Skeletal muscle tissue (tissue), 3 donors: ENCODE measurements at regions not wholly inside any gene's neighbourhood (a gene's known extent, or its start where the extent isn't known, plus 50 kb on each side); places are given as distances from the start of the nearest gene placed in this dataset.

Source experiments
- H3K27ac ChIP-seq: one replicate; pipeline ENCODE4 v1.7.0; 2013; ENCODE audit warnings: mild to moderate bottlenecking, low read depth, low read length, inconsistent platforms
- H3K27me3 ChIP-seq, 3 donors: one replicate each; pipeline ENCODE4 v1.7.0; 2013; ENCODE audit warnings: low read length in 3 of 3; ENCODE audit not compliant: control insufficient read depth in 3 of 3, insufficient read depth in 3 of 3
- H3K36me3 ChIP-seq, 3 donors: one replicate each; pipeline ENCODE4 v1.7.0; 2013; ENCODE audit warnings: low read length in 3 of 3; ENCODE audit not compliant: control insufficient read depth in 3 of 3, insufficient read depth in 3 of 3
- H3K4me1 ChIP-seq, 3 donors: one replicate each; pipeline ENCODE4 v1.7.0; 2013; ENCODE audit warnings: low read length in 3 of 3, mild to moderate bottlenecking in 3 of 3; ENCODE audit not compliant: control insufficient read depth in 3 of 3, insufficient read depth in 3 of 3
- H3K4me3 ChIP-seq, 3 donors: one replicate each; pipeline ENCODE4 v1.7.0; 2013; ENCODE audit warnings: low read length in 3 of 3
- H3K9ac ChIP-seq, 3 donors: one replicate each; pipeline ENCODE4 v1.7.0; 2013; ENCODE audit warnings: low read length in 3 of 3, mild to moderate bottlenecking in 3 of 3, moderate library complexity in 2 of 3, low read depth in 1 of 3
- H3K9me3 ChIP-seq, 3 donors: one replicate each; pipeline ENCODE4 v1.7.0; 2013; ENCODE audit warnings: low read length in 3 of 3; ENCODE audit not compliant: control insufficient read depth in 3 of 3
- donor health status: Osteomylitis.

GRCh38 chr9:120299785-120300184, 280.2 kb downstream of the CDK5RAP2 start:
- Histone ChIP-seq H3K9ac (no peak overlapping the region), H3K27me3 (no peaks in the 10 kb centered on the region), H3K4me1 (peaks cover 3 to 15% (median 9%) of the 10 kb centered on the region in 3 donors), H3K9me3 (no peaks in the 10 kb centered on the region), H3K4me3 (no peak overlapping the region), H3K36me3 (no peaks in the 10 kb centered on the region), H3K27ac (no peak overlapping the region)

GRCh38 chr9:120294003-120294402, 286.0 kb downstream of the CDK5RAP2 start:
- Histone ChIP-seq H3K27me3 (no peaks in the 10 kb centered on the region), H3K36me3 (no peaks in the 10 kb centered on the region), H3K9me3 (no peaks in the 10 kb centered on the region), H3K9ac (no peak overlapping the region), H3K27ac (no peak overlapping the region), H3K4me1 (peaks cover 3 to 15% (median 9%) of the 10 kb centered on the region in 3 donors), H3K4me3 (no peak overlapping the region)

GRCh38 chr9:120292606-120293005, 287.4 kb downstream of the CDK5RAP2 start:
- H3K36me3 ChIP-seq, result no peaks in the 10 kb centered on the region
- H3K4me1 ChIP-seq, result peaks cover 3 to 12% (median 5%) of the 10 kb centered on the region in 3 donors
- H3K9me3 ChIP-seq, result no peaks in the 10 kb centered on the region
- no peaks in the 10 kb centered on the region for H3K27me3 ChIP-seq
- H3K4me3 ChIP-seq, result no peak overlapping the region
- no peak overlapping the region for H3K9ac ChIP-seq
- H3K27ac ChIP-seq, result no peak overlapping the region

- H3K9ac ChIP-seq, result no peak overlapping the region
- no peak overlapping the region for H3K4me3 ChIP-seq
- H3K36me3 ChIP-seq, result no peaks in the 10 kb centered on the region
- no peaks in the 10 kb centered on the region for H3K9me3 ChIP-seq
- H3K27me3 ChIP-seq, result no peaks in the 10 kb centered on the region
- no peak overlapping the region for H3K27ac ChIP-seq
- H3K4me1 ChIP-seq, result no peaks in the 10 kb centered on the region
Observed at GRCh38 chr9:120291050-120291449, 288.9 kb downstream of the CDK5RAP2 start.

- Histone ChIP-seq H3K4me1 (no peaks in the 10 kb centered on the region), H3K27me3 (no peaks in the 10 kb centered on the region), H3K4me3 (no peak overlapping the region), H3K27ac (no peak overlapping the region), H3K9me3 (no peaks in the 10 kb centered on the region), H3K9ac (no peak overlapping the region), H3K36me3 (no peaks in the 10 kb centered on the region)
Observed at GRCh38 chr9:120289990-120290975, 289.7 kb downstream of the CDK5RAP2 start.

- Histone ChIP-seq H3K4me1 (no peaks in the 10 kb centered on the region), H3K27me3 (no peaks in the 10 kb centered on the region), H3K4me3 (no peak overlapping the region), H3K9ac (no peak overlapping the region), H3K9me3 (no peaks in the 10 kb centered on the region), H3K36me3 (no peaks in the 10 kb centered on the region), H3K27ac (no peak overlapping the region)
Observed at GRCh38 chr9:120289098-120289497, 290.9 kb downstream of the CDK5RAP2 start.

- Histone ChIP-seq H3K4me1 (no peaks in the 10 kb centered on the region), H3K9me3 (no peaks in the 10 kb centered on the region), H3K4me3 (no peak overlapping the region), H3K9ac (no peak overlapping the region), H3K27me3 (no peaks in the 10 kb centered on the region), H3K36me3 (no peaks in the 10 kb centered on the region), H3K27ac (no peak overlapping the region)
Observed at GRCh38 chr9:120286530-120286929, 293.4 kb downstream of the CDK5RAP2 start.

- H3K4me3 ChIP-seq, result no peak overlapping the region
- H3K27ac ChIP-seq, result no peak overlapping the region
- H3K9me3 ChIP-seq, result no peaks in the 10 kb centered on the region
- no peaks in the 10 kb centered on the region for H3K27me3 ChIP-seq
- H3K36me3 ChIP-seq, result no peaks in the 10 kb centered on the region
- no peaks in the 10 kb centered on the region for H3K4me1 ChIP-seq
- H3K9ac ChIP-seq, result no peak overlapping the region
Observed at GRCh38 chr9:120284821-120285220, 295.1 kb downstream of the CDK5RAP2 start.

- H3K4me3 ChIP-seq, result no peak overlapping the region
- no peaks in the 10 kb centered on the region for H3K4me1 ChIP-seq
- H3K9me3 ChIP-seq, result no peaks in the 10 kb centered on the region
- H3K36me3 ChIP-seq, result no peaks in the 10 kb centered on the region
- no peak overlapping the region for H3K9ac ChIP-seq
- H3K27ac ChIP-seq, result no peak overlapping the region
- H3K27me3 ChIP-seq, result no peaks in the 10 kb centered on the region
Observed at GRCh38 chr9:120281665-120282064, 298.3 kb downstream of the CDK5RAP2 start.

- Histone ChIP-seq H3K4me1 (peaks cover 15 to 20% (median 20%) of the 10 kb centered on the region in 3 donors), H3K27me3 (no peaks in the 10 kb centered on the region), H3K4me3 (no peak overlapping the region), H3K9ac (no peak overlapping the region), H3K9me3 (no peaks in the 10 kb centered on the region), H3K27ac (no peak overlapping the region), H3K36me3 (no peaks in the 10 kb centered on the region)
Observed at GRCh38 chr9:120267929-120268328, 312.0 kb downstream of the CDK5RAP2 start.
